Right ventricle myocardium inferior (tissue), 1 donor: ENCODE measurements at regions not wholly inside any gene's neighbourhood (a gene's known extent, or its start where the extent isn't known, plus 50 kb on each side); places are given as distances from the start of the nearest gene placed in this dataset.
A peak's percentile ranks its signal among the peaks of the same experiment; 100 is the strongest.

Experiments
- ATAC-seq: fragments of 200-7000 bp; cut with Tn5 transposase; one replicate; pipeline ENCODE4 v1.9.1; 2020; ENCODE audit warnings: mild to moderate bottlenecking, moderate library complexity
- DNase-seq: peaks from one replicate; pipeline ENCODE4 v3.0.0; 2021; ENCODE audit errors: missing footprints
- intact Hi-C: fragments of 100-400 bp; cut with DNase I; formaldehyde crosslinking; loops from one replicate; pipeline ENCODE4 v1.11.0; 2022
- donor health status: DM: no; HTN: yes; CAD: no; lungs with severe emphysema.

DNA sequence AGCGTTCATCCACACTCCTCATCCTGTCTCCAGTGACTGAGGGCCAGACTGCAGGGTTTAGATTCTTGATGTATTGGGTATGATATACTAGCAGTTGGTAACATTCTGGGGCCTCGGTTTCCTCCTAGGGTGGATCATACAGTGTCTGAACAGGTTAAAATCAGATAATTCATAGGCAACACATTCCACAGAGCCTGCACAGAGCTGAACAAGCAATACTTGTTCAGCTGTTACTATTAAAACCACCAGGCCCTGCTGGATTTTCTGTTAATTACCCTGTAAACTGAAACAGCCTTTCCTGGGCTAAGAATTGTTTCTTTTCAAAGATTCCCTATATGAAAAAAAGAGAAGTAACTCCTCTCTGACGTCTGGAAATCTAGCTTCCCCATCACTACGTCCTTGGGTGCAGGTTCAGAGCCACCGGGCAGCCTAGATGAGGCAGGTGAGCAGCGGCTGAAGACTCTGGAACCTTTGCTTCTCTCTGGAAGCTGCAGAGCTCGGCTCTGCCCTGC is 1313.5 kb upstream of the WWC1 start:
- DNase-seq (no peak), ATAC-seq (no peak)
- intact Hi-C loops: no loop called here

DNA sequence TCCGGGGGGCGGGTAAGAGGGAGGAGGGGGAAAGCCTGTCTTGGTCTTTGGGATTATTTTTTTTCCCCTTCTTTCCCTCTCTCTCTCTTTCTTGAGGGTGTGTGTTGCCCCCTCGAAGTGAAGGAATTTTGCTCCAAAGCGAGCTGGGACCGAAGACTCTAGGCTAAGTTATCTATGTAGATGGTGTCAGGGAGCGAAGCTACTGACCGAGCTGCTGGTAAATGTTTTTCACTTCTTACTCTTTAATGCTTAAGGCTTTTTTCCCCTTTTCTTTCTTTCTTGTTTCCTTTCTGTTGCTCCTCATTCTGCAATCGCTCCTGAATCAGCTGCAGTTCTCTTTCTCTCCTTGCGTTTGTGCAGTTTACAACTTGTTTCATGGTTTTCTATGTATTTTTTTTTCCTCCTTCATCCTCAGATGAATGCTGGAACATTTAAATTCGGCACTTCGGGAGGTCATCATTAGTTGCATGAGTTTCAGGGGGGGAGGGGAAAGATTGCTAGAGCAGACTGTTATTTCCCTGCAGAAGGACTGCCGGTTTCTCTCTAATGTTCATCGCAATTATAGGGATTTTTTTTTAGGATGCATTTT is 1312.0 kb upstream of the WWC1 start:
- ATAC-seq: no peak
- DNase-seq: no peak
- intact Hi-C loops: no loop called here

DNA sequence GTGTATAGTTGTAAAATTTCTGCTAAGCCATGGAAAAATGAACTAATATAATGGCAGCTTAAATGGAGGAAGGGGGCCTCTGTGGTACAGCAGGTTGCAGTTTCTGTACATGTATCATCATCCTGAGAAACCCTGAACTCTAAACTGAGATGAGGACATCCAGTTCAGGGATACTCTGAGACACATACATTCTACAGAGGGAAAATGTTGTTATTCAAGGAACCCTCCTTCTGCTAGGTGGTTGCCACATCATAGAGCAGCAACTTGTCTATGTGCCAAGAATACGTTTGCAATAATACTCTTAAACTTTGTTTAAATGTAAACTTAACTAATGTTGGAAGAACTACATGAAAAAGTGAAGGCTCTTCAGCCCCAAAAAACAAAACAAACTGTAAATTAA is 1310.8 kb upstream of the WWC1 start:
- ATAC-seq: no peak
- intact Hi-C loops: no loop called here
- DNase-seq: no peak

DNA sequence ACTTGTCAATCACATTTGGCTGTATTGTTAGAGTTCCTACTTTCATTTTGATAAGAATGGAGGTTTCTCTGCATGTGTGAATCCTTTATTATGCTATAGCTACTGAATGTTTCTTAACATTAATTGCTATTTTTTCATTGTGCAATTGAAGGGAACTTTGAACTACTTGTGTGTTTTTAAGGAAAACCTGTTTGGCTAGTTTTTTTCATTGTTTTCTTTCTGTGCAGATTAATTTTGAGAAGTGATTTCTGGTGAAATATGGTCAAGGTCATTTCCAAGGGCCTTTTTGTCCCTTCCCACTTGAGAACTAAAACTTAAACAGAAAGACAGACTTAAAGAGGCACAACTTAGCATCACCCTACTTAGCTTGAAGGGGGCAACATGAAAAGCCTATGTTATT is 1309.2 kb upstream of the WWC1 start:
- no peak for DNase-seq

DNA sequence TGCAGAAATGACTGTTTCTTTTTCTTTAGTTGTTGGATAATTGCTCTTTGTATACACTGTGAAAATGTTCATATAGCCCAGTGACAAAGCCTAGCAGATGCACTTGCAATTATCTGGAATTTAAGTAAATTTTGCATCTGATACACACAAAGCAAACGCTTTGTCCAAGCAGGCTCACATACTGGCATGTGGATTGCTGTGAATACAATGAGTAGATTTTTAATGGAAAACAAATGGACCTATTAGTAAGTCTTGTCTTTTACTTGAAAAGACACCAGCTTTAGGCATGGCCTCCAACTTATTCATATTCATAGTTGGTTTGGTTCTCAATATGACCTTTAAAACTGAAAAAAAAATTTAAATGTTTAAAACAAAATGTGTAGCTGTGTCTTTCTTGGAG is 1299.8 kb upstream of the WWC1 start:
- intact Hi-C loops: no loop called here
- no peak for ATAC-seq
- DNase-seq: no peak

More for the DNA sequence above, 1309.2 kb upstream of the WWC1 start:
- ATAC-seq: no peak
- intact Hi-C loops: no loop called here

DNA sequence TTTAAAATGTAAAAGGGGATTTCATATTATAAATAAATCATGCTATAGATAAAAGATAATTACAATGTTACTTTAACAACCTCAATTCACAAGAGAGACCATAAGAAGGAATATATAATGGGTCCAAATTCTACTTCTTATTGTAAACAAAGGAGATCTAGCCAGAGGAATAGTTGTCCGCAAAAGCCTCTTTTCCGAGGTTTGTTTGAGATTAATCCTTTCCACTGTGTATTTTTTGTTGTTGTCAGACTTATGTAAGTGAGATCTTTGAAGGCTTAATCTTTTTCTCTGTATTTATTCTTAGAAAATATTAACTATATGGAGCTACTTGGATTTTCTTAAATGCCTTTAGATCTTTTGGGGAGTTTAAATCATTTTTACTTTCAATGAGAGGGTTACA is 1299.3 kb upstream of the WWC1 start:
- DNase-seq: no peak
- ATAC-seq: no peak
- intact Hi-C loops: no loop called here

DNA sequence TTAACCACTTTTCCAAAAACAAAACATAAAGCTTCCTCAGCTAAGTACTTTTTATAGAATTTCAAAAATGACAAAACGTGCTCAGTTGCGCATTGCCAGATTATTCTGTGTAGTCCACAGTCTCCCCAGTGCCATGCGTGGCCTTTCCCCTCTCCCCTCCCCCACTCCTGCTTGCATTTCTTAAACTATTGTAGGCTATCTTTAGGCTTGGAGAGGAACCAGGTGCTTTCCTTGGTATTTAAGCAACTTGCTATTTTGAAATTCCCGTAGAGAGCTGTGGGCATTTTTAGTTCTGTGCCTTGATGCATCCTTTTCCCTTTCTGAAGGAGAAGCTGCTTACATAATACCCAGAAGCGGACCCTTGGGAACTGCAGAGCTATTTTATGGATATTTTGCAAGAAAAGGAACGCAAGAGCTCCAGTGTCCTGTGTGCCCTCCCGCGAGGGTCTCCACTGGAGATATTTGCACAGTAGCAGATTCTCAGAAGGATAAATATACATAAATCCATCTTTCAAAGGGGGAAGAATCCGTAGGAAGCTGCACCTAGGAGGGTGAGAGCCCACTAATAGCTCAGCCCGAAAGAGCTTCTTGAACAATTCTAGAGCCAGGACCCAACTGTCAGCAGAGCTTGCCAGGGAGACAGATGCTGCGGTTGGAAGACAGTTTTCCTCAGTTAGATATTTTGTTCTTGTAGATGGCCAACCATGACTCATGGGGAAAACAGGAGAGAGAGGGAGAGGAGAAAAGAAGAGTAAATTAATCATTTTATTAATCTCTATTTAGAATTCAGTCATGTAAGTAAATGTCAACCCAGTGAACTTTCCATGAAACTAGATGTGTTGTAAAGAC is 1298.3 kb upstream of the WWC1 start:
- DNase-seq: no peak
- ATAC-seq: no peak
- intact Hi-C loops: no loop called here

DNA sequence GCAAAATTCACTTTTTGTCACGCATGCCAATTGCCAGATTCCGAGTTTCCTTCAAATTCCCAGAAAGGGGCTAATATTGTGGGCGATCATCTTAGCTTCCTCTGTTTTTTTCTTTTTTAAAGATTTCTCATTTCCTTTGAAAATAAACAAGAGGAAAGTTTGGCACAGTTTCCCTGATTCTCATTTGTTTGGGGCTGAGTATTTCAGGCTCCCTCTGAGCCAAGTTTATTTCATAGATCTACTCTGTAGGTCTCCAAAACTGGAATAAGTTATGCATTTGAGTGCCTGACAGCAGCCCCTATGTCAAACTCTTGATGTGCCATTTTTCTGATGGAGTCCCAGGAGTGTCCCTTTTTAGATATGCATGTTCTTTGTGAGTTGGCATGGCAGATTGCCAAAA is 1297.2 kb upstream of the WWC1 start:
- intact Hi-C loops: no loop called here

DNA sequence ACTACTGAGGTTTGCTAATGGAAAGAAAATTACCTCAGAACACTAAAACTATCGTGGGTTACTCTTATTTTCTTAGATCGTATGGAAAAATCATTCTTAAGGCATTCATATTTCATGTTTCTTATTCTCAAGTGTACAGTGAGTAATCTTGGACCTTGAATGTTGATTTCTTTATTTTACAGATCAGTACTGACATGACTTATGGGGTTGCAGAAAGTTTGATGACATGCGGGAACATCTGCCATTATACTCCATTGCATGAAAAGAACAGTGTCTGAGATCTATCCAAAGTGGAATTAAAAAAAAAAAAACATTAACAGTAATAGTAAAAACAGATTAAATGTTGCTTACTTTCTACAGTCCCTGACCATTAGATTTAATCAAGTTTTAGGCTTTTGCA is 1290.2 kb upstream of the WWC1 start:
- ATAC-seq (no peak), DNase-seq (no peak)
- intact Hi-C loops: no loop called here

More for the DNA sequence above, 1297.2 kb upstream of the WWC1 start:
- DNase-seq (no peak), ATAC-seq (no peak)

DNA sequence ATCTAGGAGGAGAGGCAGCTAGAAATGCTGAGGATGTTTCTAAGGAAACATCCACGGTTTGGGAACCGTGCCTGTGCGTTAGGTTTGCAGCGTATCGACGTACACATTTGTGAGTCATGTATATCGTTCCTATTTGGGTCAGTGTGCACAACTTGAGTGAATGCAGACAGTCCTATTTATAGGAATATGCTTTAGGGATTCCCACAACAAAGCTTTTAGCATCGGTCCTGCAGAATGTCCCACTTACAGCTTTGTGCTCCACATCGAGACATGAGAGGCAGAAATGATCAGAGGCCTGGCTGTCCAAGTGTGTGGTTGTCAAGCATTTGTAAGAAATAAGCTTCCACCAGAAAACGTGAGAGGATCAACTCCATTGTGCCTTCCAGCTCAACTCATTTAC is 1282.7 kb upstream of the WWC1 start:
- intact Hi-C loops: no loop called here
- ATAC-seq: no peak

DNA sequence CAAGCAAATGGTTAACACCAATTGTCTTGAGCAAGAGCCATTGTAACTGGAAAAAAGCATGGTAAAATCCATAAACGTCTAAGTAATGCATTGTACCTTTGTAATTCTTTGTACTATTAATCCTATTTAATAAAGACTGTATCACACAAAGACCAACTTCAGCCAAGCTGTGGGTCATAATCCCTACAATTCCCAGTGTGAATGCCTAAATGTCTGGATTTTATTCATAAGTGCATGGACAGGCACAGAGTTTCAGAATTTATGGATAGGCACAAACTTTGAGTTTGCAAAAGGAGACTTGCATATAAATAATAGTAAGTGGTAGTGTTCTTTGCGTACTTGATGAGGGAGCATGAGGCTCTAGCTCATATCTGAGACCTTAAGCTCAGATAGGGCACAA is 1280.2 kb upstream of the WWC1 start:
- intact Hi-C loops: no loop called here
- DNase-seq: no peak
- ATAC-seq: no peak

More for the DNA sequence above, 1282.7 kb upstream of the WWC1 start:
- DNase-seq: no peak

DNA sequence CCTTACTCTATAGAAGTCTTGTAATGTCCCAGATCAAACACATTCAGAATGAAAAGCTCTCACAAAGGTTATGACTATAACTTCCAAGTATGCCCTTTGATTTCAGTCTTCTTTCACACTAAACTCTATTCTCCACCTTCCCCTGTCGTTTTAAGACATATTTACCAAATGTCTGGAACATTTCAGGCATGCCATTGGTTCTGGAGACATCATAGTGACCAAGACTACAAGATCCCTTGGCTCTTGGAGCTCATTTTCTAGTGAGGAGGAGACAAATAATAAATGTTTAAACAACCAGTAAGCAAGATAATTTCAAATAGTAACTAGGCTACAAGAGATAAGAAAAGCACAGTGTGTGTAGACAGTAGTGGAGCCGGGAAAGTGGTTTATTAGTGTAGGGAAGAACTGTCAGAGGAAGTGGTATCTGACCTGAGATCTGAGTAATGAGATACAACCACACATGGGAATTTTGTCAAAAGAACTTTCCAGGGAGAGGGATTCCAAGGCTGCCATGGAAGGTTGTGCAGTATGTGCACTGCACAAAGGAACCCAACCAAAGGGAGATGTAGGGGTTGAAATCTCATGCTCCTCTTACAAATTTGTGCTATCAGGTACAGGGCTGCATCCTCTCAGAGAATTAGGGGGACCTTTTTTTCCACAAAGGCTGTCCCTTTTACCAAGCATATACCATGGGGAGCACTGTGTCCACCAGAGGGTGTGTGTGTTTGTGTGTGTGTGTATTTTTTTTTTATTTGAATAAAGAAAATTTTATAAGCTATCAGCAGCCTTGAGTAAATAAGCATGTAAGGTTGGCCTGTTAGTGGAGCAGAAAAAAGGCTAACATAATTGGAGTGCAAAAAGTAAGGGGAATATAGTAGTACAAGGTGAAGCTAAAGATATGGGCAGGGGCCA is 1279.1 kb upstream of the WWC1 start:
- DNase-seq: no peak
- no peak for ATAC-seq
- intact Hi-C loops: no loop called here

DNA sequence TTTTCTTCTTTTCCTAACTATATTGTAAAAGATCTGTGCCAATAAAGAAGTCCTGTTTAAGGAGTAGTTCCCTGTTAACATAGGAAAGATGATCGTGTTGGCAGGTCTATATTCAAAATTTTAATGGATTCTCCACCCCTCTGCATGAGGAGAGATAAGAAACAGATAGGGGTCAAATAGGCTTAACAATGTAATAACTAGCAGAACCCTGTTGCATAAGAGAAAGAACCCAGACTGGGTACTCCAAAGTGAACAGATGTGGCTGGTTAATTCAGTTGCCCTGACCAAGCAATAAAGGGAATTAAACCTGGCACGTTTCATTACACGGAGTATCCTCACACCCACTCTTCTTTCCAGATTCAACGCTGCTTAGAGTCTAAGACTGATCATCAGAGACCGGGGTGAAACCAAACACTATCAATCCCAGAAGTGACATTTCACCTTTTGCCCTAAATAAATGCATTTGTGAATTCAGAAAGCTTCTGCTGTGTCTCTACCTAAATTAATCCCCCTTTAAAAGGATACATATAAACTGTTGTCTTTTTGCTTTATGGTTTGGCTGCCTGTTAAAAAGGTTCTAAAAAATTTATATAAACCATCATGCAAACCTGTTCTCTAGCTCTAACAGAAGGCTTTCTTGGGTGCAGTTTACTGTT is 1276.9 kb upstream of the WWC1 start:
- DNase-seq: no peak
- ATAC-seq: no peak
- intact Hi-C loops: no loop called here

DNA sequence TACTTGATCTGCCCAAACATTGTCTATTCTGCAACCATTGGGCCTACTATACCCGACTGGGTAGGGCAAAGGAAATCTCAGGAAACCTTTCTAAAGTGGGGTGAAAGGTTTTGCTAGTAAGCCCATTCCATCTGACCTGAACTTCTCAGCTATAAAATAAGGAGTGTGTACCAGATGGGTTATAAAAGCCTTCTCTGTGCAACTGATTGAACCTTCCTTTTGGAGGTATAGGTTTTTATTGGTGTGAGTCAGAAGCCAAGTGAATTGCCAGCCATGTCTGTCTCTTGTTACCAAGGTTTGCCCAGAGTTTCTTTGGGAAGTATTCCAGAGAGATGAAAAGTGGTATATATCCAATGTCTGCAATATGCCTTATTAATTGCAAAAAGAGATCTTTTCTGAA is 1271.0 kb upstream of the WWC1 start:
- no peak for DNase-seq
- no peak for ATAC-seq
- intact Hi-C loops: no loop called here

DNA sequence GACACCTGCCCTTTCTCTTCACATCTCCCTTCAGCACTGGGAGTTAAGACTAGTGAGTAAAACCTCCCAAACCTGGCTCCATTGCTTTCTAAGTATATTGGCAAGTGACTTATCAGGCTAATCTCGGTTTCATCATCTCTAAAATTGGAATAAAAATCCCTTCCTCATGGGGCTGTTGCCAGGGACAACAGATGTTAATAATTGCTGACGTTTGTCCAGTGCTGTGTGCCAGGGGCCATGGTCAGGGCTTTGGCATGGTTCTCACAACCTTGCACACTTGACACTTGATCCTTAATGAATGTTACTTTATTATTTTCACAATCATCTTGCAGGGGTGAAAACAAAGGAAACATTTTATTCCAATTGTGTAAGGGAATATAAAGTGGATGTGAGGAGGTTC is 1262.0 kb upstream of the WWC1 start:
- intact Hi-C loops: no loop called here
- ATAC-seq: no peak

DNA sequence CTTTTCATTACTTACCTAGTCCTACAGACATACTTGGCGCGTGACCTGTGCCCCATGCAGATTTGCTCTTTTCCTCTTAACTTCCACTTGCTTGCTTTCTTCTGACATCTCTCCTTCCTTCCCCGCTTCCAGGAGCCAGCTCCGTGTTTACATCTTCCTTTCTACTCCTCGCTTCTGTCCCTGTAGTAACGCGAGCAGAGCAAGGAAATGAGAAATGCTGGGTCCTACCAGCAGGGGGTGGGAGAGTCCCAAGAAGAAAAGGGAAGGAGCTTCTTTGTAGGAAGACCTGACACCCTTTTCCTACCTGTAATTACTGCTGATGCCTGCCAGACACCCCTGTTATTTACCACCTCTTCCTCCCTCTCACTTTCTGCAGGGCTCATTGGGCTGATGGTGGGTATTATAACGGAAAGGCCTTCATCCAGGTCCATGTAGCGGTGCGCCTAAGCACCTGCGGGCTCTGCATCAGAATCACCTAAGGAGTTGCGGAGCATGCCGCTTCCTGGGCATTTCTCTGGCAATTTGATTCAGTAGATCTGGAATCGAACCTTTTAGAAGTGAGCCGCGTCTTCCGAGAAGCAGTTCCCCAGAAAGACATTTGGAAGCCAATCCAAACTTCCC is 1260.8 kb upstream of the WWC1 start:
- intact Hi-C loops: no loop called here
- ATAC-seq: no peak
- peak; percentile 20 for DNase-seq

More for the DNA sequence above, 1262.0 kb upstream of the WWC1 start:
- no peak for DNase-seq

DNA sequence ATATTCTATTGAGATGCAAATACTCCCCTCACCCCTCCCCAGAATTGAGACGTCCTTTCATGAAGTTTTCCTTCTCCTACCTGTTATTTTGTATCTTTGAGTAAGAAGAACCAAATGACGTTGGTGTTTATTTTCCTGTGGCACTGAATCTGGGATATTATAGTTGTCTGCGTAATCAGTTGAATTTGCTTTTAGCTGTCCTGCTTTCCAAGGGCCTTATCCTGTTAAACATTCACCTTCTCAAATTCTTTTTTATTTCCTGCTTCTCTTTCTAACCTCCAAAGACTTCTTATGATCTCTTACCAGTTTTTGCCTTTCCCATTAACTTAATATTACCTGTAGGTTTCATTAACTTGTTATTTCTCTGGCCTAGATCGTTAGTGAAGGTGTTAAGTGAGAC is 1254.9 kb upstream of the WWC1 start:
- intact Hi-C loops: no loop called here
- no peak for ATAC-seq
- no peak for DNase-seq

DNA sequence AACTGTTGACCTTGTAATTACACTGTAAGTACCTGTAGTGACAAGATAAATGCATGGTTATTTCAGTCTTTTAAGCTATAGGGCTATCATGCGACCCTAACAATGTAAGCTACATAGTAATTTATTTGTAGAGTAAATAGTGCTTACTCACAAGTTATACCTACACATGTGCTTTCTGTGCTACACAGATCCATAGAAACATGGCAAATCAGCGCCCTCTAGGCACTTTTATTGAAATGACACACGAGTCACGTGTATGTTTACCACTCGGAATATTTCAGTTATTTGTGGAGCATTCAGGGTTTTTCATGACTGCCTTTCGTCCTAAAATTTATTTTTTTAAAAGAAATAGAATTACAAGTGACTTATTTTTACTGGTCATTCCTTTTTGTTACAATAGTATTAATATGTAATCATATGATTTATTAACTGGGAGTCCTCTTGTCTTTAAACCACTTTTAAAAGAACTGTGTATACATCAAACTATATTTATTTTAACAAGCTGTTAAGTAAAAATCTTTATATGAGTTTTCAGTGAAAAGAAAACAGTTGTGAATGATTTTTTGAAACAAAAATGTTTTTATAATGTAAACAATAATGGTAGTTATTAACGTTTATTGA is 1242.3 kb upstream of the WWC1 start:
- DNase-seq (no peak), ATAC-seq (no peak)
- intact Hi-C loops: no loop called here
